Ishikawa (cell line): ENCODE measurements at regions not wholly inside any gene's neighbourhood (a gene's known extent, or its start where the extent isn't known, plus 50 kb on each side); places are given as distances from the start of the nearest gene placed in this dataset.

Experiments
- CEBPB ChIP-seq: IDR thresholded peaks from 2 replicates; pipeline ENCODE4 v1.6.1; 2012
- EGR1 ChIP-seq: IDR thresholded peaks from 2 replicates; pipeline ENCODE4 v1.6.1; 2012
- EP300 ChIP-seq: IDR thresholded peaks from 2 replicates; pipeline ENCODE4 v1.6.1; 2012; ENCODE audit warnings: borderline replicate concordance
- RAD21 ChIP-seq: IDR thresholded peaks from 2 replicates; pipeline ENCODE4 v1.6.1; 2012; ENCODE audit warnings: low read depth
- REST ChIP-seq: IDR thresholded peaks from 2 replicates; pipeline ENCODE4 v1.6.1; 2012; ENCODE audit warnings: low read depth, mild to moderate bottlenecking
- TAF1 ChIP-seq: IDR thresholded peaks from 2 replicates; pipeline ENCODE4 v1.6.1; 2012; ENCODE audit warnings: low read depth, mild to moderate bottlenecking

- TF ChIP-seq REST (no peak), CEBPB (no peak), EGR1 (no peak), EP300 (no peak), RAD21 (no peak), TAF1 (no peak)
These were observed 1190.3 kb downstream of the GALC start for GRCh38 chr14:86802726-86803125.
